ENCODE measurements at regions not wholly inside any gene's neighbourhood (a gene's known extent, or its start where the extent isn't known, plus 50 kb on each side); places are given as distances from the start of the nearest gene placed in this dataset.

DNA sequence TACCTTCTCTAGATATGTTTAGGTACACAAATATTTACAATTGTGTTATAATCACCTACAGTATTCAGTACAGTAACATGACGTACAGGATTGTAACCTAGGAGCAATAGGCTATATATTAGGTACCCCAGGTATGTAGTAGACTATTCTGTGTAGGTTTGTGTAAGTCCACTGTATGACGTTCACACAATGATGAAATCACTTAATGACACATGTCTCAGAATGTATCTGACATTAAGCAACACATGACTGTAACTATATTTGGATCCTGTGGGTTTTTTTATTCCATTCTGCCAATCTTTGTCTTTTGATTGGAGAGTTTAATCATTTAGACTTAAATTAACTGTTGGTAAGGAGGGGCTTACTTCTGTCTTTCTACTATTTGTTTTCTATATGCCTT is 52.1 kb downstream of the STYXL2 start:
- no peak for TF ChIP-seq POLR2A (IDR thresholded peaks at IDR 0.05)
- TF ChIP-seq, protein P1, sequence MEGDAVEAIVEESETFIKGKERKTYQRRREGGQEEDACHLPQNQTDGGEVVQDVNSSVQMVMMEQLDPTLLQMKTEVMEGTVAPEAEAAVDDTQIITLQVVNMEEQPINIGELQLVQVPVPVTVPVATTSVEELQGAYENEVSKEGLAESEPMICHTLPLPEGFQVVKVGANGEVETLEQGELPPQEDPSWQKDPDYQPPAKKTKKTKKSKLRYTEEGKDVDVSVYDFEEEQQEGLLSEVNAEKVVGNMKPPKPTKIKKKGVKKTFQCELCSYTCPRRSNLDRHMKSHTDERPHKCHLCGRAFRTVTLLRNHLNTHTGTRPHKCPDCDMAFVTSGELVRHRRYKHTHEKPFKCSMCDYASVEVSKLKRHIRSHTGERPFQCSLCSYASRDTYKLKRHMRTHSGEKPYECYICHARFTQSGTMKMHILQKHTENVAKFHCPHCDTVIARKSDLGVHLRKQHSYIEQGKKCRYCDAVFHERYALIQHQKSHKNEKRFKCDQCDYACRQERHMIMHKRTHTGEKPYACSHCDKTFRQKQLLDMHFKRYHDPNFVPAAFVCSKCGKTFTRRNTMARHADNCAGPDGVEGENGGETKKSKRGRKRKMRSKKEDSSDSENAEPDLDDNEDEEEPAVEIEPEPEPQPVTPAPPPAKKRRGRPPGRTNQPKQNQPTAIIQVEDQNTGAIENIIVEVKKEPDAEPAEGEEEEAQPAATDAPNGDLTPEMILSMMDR (IDR thresholded peaks at IDR 0.05 in 4 of 5, conservative IDR thresholded peaks at IDR 0.05 in 1 of 5): no peak
- Histone ChIP-seq H3K36me3 (no peaks in the 10 kb centered on the region), H3K4me1 (peaks cover 7 to 35% of the 10 kb centered on the region in 2 donors), H3K4me3 (no peak overlapping the region), H3K27me3 (no peaks in the 10 kb centered on the region), H3K9me3 (no peaks in the 10 kb centered on the region), H3K27ac (no peak overlapping the region)
- ATAC-seq (peak; percentile 79 to 86), DNase-seq (no peak)
- intact Hi-C loops (cut with DNase I; ENCODE audit: low total_unique reads) (no loop called here), in situ Hi-C loops (cut with MboI; ENCODE audit: low sequenced_read_pairs in 4 of 4) (no loop called here)

DNA sequence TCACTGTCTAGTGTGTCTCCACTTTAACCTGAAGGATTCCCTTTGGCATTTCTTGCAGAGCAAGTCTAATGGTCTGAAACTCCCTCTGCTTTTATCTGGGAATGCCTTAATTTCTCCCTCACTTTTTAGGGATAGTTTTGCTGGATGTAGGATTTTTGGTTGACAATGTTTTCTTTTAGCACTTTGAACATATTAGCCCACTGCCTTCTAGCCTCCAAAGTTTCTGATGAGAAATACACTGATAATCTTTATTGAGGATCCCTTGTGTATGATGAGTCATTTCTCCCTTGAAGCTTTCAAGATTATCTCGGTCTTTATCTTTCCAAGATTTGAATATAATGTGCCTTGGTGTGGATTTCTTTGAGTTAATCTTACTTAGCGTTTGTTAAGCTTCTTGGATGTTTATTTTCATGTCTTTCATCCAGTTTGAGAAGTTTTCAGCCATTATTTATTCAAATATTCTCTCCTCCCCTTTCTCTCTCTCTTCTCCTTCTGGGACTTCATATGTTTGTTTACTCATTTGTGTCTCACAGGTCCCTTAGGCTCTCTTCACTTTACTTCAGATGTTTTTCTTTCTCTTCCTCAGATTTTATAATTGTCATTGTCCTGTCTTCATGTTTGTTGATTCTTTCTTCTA is 53.1 kb downstream of the STYXL2 start:
- Histone ChIP-seq H3K4me3 (no peak overlapping the region), H3K4me1 (peaks cover 4 to 27% of the 10 kb centered on the region in 2 donors), H3K27ac (no peak overlapping the region), H3K9me3 (no peaks in the 10 kb centered on the region), H3K36me3 (no peaks in the 10 kb centered on the region), H3K27me3 (no peaks in the 10 kb centered on the region)
- intact Hi-C loops (cut with DNase I; ENCODE audit: low total_unique reads): no loop called here
- in situ Hi-C loops (cut with MboI; ENCODE audit: low sequenced_read_pairs in 4 of 4): no loop called here
- ATAC-seq (no peak), DNase-seq (no peak)
- no peak for TF ChIP-seq POLR2A (IDR thresholded peaks at IDR 0.05)
- TF ChIP-seq, protein P1 (IDR thresholded peaks at IDR 0.05 in 4 of 5, conservative IDR thresholded peaks at IDR 0.05 in 1 of 5): no peak

DNA sequence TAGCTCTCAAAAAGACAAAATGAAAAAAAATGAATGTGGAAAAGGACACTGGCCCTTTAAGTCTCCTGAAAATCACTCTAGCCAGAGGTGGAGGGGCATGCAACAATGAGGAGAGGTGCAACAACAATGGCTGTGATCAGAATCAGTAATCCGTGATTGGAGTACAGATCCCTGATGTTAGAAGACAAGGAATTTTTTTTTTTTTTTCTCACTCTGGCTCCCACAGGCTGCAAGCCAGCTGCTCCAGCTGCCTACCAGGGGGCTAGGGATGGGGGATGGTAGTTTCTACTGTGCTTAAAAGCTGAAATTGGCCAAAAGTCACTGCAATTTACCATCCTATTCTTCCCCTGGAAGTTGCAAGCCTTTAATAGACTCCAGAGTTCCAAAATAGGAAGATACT is 54.5 kb downstream of the STYXL2 start:
- H3K4me1 ChIP-seq: peaks cover 0 to 23% of the 10 kb centered on the region in 2 donors
- ATAC-seq (no peak), DNase-seq (no peak)
- no peaks in the 10 kb centered on the region for H3K36me3 ChIP-seq
- H3K9me3 ChIP-seq: no peaks in the 10 kb centered on the region
- no peak overlapping the region for H3K27ac ChIP-seq
- intact Hi-C loops (cut with DNase I; ENCODE audit: low total_unique reads): no loop called here
- in situ Hi-C loops (cut with MboI; ENCODE audit: low sequenced_read_pairs in 4 of 4): no loop called here
- no peak overlapping the region for H3K4me3 ChIP-seq
- no peak for TF ChIP-seq POLR2A (IDR thresholded peaks at IDR 0.05)
- TF ChIP-seq, protein P1 (IDR thresholded peaks at IDR 0.05 in 4 of 5, conservative IDR thresholded peaks at IDR 0.05 in 1 of 5): no peak
- H3K27me3 ChIP-seq: no peaks in the 10 kb centered on the region

DNA sequence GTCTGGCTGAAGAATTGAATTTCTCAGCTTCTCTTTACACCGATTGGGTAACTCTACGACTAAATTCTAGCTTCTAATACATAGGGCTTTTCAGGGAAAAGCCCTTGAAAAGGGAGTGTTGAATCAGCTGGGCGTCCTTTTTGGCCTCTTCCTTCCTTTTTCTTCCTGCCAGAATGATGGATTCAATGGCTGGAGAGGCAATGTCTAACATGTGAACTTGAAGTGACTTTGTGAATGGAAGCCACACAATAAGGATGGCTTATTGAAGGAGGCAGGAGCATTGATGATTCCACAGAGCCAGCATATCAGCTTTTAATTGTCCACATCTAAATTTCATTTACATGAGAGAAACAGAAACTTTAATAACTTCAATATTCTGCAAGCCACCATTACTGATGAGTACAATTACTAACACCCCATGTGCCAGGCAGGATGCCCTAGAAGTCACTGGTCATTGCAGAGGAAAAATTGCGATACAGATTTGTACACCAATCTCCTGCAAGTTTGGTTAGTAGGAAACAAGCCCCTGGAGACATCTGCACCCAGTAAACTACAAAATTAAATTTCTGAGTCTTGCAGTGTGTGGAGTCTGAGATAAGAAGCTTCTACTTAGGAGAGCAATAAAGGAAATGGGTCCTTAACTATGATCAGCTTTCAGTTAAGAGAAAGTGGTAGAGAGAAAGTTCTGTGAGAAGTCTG is 56.1 kb downstream of the STYXL2 start:
- no peak overlapping the region for H3K27ac ChIP-seq
- TF ChIP-seq, protein P1 (IDR thresholded peaks at IDR 0.05 in 4 of 5, conservative IDR thresholded peaks at IDR 0.05 in 1 of 5): no peak
- no peak for TF ChIP-seq POLR2A (IDR thresholded peaks at IDR 0.05)

More for the DNA sequence above, 56.1 kb downstream of the STYXL2 start:
- H3K9me3 ChIP-seq: no peaks in the 10 kb centered on the region
- DNase-seq (no peak), ATAC-seq (no peak)
- H3K4me3 ChIP-seq: no peak overlapping the region
- peaks cover 0 to 23% of the 10 kb centered on the region in 2 donors for H3K4me1 ChIP-seq
- H3K27me3 ChIP-seq: no peaks in the 10 kb centered on the region
- in situ Hi-C loops (cut with MboI; ENCODE audit: low sequenced_read_pairs in 4 of 4): no loop called here
- intact Hi-C loops (cut with DNase I; ENCODE audit: low total_unique reads): no loop called here
- no peaks in the 10 kb centered on the region for H3K36me3 ChIP-seq

Data from gastrocnemius medialis (tissue), 4 donors.